ENCODE measurements at regions not wholly inside any gene's neighbourhood (a gene's known extent, or its start where the extent isn't known, plus 50 kb on each side); places are given as distances from the start of the nearest gene placed in this dataset.

GRCh38 chr21:38970765-38971164 lies 165.0 kb downstream of the ETS2 start:
- ATAC-seq (no peak), DNase-seq (ENCODE audit: low spot score) (no peak)
- Histone ChIP-seq H2AFZ (no peak overlapping the region), H3F3A (replicated peaks; ENCODE audit: low read depth) (no peaks in the 10 kb centered on the region), H3K4me1 (ENCODE audit: insufficient read depth) (no peaks in the 10 kb centered on the region), H4K20me1 (replicated peaks; ENCODE audit: insufficient read depth) (no peaks in the 10 kb centered on the region), H3K27ac (ENCODE audit: low read depth) (no peak overlapping the region), H3K4me2 (no peak overlapping the region), H3K9me2 (ENCODE audit: insufficient read depth) (no peaks in the 10 kb centered on the region), H3K4me3 (no peak overlapping the region), H3K79me2 (replicated peaks; ENCODE audit: insufficient read depth) (no peaks in the 10 kb centered on the region), H3K36me3 (ENCODE audit: insufficient read depth) (no peaks in the 10 kb centered on the region), H3K27me3 (ENCODE audit: insufficient read depth) (no peaks in the 10 kb centered on the region)
- Mint-ChIP-seq H3K36me3 (ENCODE audit: low read depth) (no peaks in the 10 kb centered on the region), H3K27me3 (ENCODE audit: insufficient read depth, low read depth, poor library complexity) (no peaks in the 10 kb centered on the region), H3K4me3 (no peak overlapping the region), H3K27ac (no peak overlapping the region), H3K9me3 (no peaks in the 10 kb centered on the region), H3K4me1 (peaks cover 7% of the 10 kb centered on the region; the same call in 1 of the 3 replicates)
- TF ChIP-seq NANOG (IDR thresholded peaks at IDR 0.05; ENCODE audit: borderline replicate concordance) = no peak
- no peak for TF ChIP-seq ETS1 (IDR thresholded peaks at IDR 0.05)
- no peak for TF ChIP-seq ZNF462 (CRISPR knock-in tag; IDR thresholded peaks at IDR 0.05)
- no peak for TF ChIP-seq REST (IDR thresholded peaks at IDR 0.05; ENCODE audit: unreplicated experiment)
- TF ChIP-seq POLR2AphosphoS5 (IDR thresholded peaks at IDR 0.05; ENCODE audit: low read depth) = no peak
- no peak for TF ChIP-seq JUNB (IDR thresholded peaks at IDR 0.05; ENCODE audit: unreplicated experiment)
- TF ChIP-seq ZNF331 (CRISPR knock-in tag; IDR thresholded peaks at IDR 0.05; ENCODE audit: low read depth) = no peak
- TF ChIP-seq ZNF114 (CRISPR knock-in tag; IDR thresholded peaks at IDR 0.05) = no peak
- no peak for TF ChIP-seq EZH2 (IDR thresholded peaks at IDR 0.05; ENCODE audit: low read depth, unreplicated experiment)
- TF ChIP-seq STAT1 (IDR thresholded peaks at IDR 0.05; ENCODE audit: unreplicated experiment) = no peak
- TF ChIP-seq EZH2phosphoT487 (IDR thresholded peaks at IDR 0.05; ENCODE audit: unreplicated experiment) = no peak
- TF ChIP-seq CTCF (conservative IDR thresholded peaks at IDR 0.05; ENCODE audit: low read depth in 2 of 2) = no peak
- no peak for TF ChIP-seq CREB1 (CRISPR knock-in tag; IDR thresholded peaks at IDR 0.05; ENCODE audit: low read depth)
